Heart right ventricle (tissue), 16 donors: ENCODE measurements at regions not wholly inside any gene's neighbourhood (a gene's known extent, or its start where the extent isn't known, plus 50 kb on each side); places are given as distances from the start of the nearest gene placed in this dataset.
"Not testable (repeated sequence)": the region's sequence is repeated elsewhere in the genome, so short reads cannot be mapped to it uniquely, and the experiment has no call there.

Experiments
- ATAC-seq, 8 donors: fragments of 200-7000 bp; cut with Tn5 transposase; one replicate each; pipeline ENCODE4 v1.9.1; 2020; ENCODE audit warnings: mild to moderate bottlenecking in 8 of 8, moderate library complexity in 8 of 8, moderate number of reproducible peaks in 1 of 8
- DNase-seq, 2 donors: peaks; one replicate each; pipeline ENCODE4 v3.0.0-alpha.2; 2020
- H3K27ac ChIP-seq, 10 donors: fragments of 200-600 bp; sonication (generic) in 2 of 10; one replicate each; pipeline versions ENCODE4 v1.5.0 to v1.8.0; 2020 to 2022; ENCODE audit warnings: mild to moderate bottlenecking in 3 of 10
- H3K27me3 ChIP-seq, 7 donors: fragments of 200-600 bp; one replicate each; pipeline ENCODE4 v1.8.0; 2021 to 2022; ENCODE audit warnings: mild to moderate bottlenecking in 2 of 7
- H3K36me3 ChIP-seq, 9 donors: fragments of 200-600 bp; sonication (generic) in 1 of 9; one replicate each; pipeline versions ENCODE4 v1.5.0 to v1.8.0; 2020 to 2022; ENCODE audit warnings: mild to moderate bottlenecking in 2 of 9
- H3K4me1 ChIP-seq, 9 donors: fragments of 200-600 bp; sonication (generic) in 1 of 9; one replicate each; pipeline versions ENCODE4 v1.5.0 to v1.8.0; 2020 to 2022; ENCODE audit warnings: mild to moderate bottlenecking in 4 of 9
- H3K4me3 ChIP-seq, 10 donors: fragments of 200-600 bp; sonication (generic) in 2 of 10; one replicate each; pipeline versions ENCODE4 v1.5.0 to v1.8.0; 2020 to 2022; ENCODE audit warnings: mild to moderate bottlenecking in 7 of 10, moderate library complexity in 2 of 10
- H3K9me3 ChIP-seq, 11 donors: fragments of 200-600 bp in 10 of 11; sonication (generic) in 2 of 11; one replicate each; pipeline versions ENCODE4 v1.5.0 to v1.8.0; 2013 to 2022; ENCODE audit warnings: mild to moderate bottlenecking in 2 of 11, control low read depth in 1 of 11, moderate library complexity in 1 of 11
- CTCF ChIP-seq, 9 donors: fragments of 200-600 bp; sonication (generic) in 2 of 9; IDR thresholded peaks; one replicate each; pipeline versions ENCODE4 v1.5.0 to v1.8.0; 2021 to 2022; ENCODE audit warnings: antibody characterized with exemption in 9 of 9, mild to moderate bottlenecking in 5 of 9, moderate library complexity in 1 of 9
- WGBS, 2 donors: extraction: QIAGEN DNeasy Blood & Tissue Kit; methylation state at CpG; one replicate each; pipeline ENCODE4 v1.1.7; 2013; ENCODE audit warnings: inconsistent platforms in 1 of 2; 5-methylcytosine and 5-hydroxymethylcytosine counted together
- intact Hi-C, 10 donors: fragments of 100-400 bp; cut with DNase I; formaldehyde crosslinking; loops; one replicate each; pipeline versions ENCODE4 v1.11.1 to v1.14.2; 2022
- donor health status: Arrhythmogenic right ventricular cardiomyopathy.
- donor health status: ischemic (EF 13 %, LVEDD 7.1; RV severe dilation, severe dysfunction).
- donor health status: healthy with polysubstance abuse.
- donor health status: DM: no; HTN: yes; CAD: no.
- donor health status: DM: no; HTN: no; CAD: no.
- donor health status: ischemic (EF 25% LVEDD 6.9; RV normal size, moderate dysfunction).
- donor health status: ischemic (EF 25% LVEDD 5.7; RV mildly dilated, moderate dysfunction).
- donor health status: healthy.
- donor health status: DM: yes; HTN: yes; CAD: no.
- donor health status: Ischemic cardiomyopathy.
- donor health status: ischemic (EF 35%, LVEDD 5.7; RV mildly dilated, moderate dysfunction).
- donor health status: nonischemic (EF 11% LVEDD 7.7; RV severe dilation, severe dysfunction).
- donor health status: DM: yes; HTN: yes; CAD: no.
- donor health status: PGD.
- donor health status: ischemic (EF 29% LVEDD 5.4; RV normal size, mild dysfunction).
- donor health status: nonischemic (EF 23%, LVEDD 6.1; RV moderate dilation, normal function).

DNA sequence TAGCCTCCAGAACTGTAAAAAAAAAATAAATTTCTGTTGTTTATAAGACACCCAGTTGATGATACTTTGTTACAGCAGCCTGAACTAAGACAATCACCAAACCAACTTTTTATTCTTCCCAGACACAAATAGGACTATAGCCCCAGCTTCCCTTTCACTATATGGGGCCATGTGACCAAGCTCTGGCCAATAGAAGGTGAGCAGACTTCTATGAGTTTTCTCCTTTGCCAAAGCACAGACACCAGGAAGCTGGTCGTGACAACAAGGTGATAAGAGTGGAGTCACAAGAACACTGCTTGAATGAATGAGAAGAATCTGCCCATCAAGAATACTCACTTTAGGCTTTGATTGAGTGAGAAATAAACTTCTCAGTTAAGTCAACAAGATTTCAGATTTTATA, 217.7 kb downstream of the DEPDC1B start:
- Histone ChIP-seq H3K36me3 (no peaks in the 10 kb centered on the region), H3K9me3 (peaks cover 0 to 8% (median 0%) of the 10 kb centered on the region in 11 donors), H3K27me3 (no peaks in the 10 kb centered on the region), H3K27ac (no peak overlapping the region), H3K4me3 (no peak overlapping the region), H3K4me1 (no peaks in the 10 kb centered on the region)
- intact Hi-C loops = no loop called here
- ATAC-seq (no peak), DNase-seq (no peak)
- no peak for TF ChIP-seq CTCF (IDR thresholded peaks at IDR 0.05)
- WGBS, 2 donors = 27 to 34% methylated on average over 1 of the region's 1 CpG

DNA sequence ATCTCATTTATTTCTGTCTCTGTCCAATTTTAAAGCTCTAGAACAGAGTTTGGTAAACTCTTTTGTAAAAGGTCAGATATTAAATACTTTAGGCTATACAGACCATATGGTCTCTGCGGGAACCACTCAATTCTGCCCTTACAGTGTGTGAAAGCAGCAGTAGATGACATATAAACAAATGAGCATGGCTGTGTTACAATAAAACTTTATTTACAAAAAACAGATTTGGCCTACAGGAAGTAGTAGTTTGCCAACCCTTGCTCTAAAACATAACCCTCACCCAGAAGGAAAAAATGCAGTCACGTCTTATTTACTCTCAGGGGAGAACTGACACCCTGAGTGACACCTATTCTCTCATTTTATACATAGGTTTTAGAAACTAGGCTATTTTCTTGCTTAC, 220.4 kb downstream of the DEPDC1B start:
- Histone ChIP-seq H3K27me3 (no peaks in the 10 kb centered on the region), H3K4me1 (no peaks in the 10 kb centered on the region), H3K9me3 (peaks cover 0 to 8% (median 0%) of the 10 kb centered on the region in 11 donors), H3K36me3 (no peaks in the 10 kb centered on the region), H3K27ac (no peak overlapping the region), H3K4me3 (no peak overlapping the region)
- intact Hi-C loops = no loop called here
- no peak for TF ChIP-seq CTCF (IDR thresholded peaks at IDR 0.05)
- DNase-seq (no peak), ATAC-seq (no peak)
- 87 to 93% methylated on average over 2 of the region's 2 CpGs for WGBS, 2 donors

GRCh38 chr5:60477849-60478248, 222.1 kb downstream of the DEPDC1B start:
- ATAC-seq (no peak), DNase-seq (no peak)
- Histone ChIP-seq H3K27me3 (no peaks in the 10 kb centered on the region), H3K27ac (no peak overlapping the region), H3K9me3 (peaks cover 0 to 8% (median 0%) of the 10 kb centered on the region in 11 donors), H3K36me3 (no peaks in the 10 kb centered on the region), H3K4me3 (no peak overlapping the region), H3K4me1 (no peaks in the 10 kb centered on the region)
- intact Hi-C loops = no loop called here
- TF ChIP-seq CTCF (IDR thresholded peaks at IDR 0.05) = no peak

DNA sequence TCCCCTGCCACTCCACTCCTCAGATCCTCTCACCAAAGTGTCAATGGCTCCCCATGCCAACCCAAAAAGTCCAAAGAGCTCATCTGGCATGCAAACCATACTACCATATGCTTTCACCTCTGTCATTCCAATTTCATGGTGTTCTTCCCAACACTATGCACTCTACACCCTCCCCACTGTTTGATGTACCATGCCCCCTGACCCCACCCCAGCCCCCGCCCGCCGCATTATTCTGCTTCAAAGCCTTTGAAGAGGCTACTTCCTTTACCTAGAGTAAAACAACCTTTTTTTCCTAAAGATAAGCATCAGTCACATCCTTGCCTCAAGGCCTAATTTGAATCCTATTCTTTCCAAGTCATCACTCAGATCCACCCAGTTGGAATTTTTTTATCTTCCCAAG, 226.3 kb downstream of the DEPDC1B start:
- TF ChIP-seq CTCF (IDR thresholded peaks at IDR 0.05) = no peak

DNA sequence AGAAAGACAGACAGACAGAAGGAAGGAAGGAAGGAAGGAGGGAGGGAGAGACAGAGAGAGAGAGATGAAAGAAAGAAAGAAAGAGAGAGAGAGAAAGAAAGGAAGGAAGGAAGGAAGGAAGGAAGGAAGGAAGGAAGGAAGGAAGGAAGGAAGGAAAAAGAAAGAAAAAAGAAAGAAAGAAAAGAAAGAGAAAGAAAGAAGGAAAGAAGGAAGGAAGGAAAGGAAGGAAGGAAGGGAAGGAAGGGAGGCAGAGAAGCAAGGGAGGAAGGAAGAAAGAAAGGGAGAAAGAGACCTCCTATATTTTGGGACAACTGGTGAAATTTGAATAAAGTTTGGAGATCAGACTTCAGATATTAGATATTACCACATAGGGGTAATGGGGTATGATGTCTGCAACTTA, 226.9 kb downstream of the DEPDC1B start:
- H3K27ac ChIP-seq, DNase-seq, H3K27me3 ChIP-seq, H3K36me3 ChIP-seq, H3K4me1 ChIP-seq, H3K4me3 ChIP-seq, ATAC-seq, intact Hi-C loops: not testable (repeated sequence)
- peaks cover 0 to 20% (median 4%) of the 10 kb centered on the region in 11 donors for H3K9me3 ChIP-seq

More for the DNA sequence above, 226.3 kb downstream of the DEPDC1B start:
- no peak for ATAC-seq
- peaks cover 0 to 23% (median 4%) of the 10 kb centered on the region in 11 donors for H3K9me3 ChIP-seq
- no peaks in the 10 kb centered on the region for H3K4me1 ChIP-seq
- no peak overlapping the region for H3K4me3 ChIP-seq
- no peak overlapping the region for H3K27ac ChIP-seq
- intact Hi-C loops = no loop called here
- H3K27me3 ChIP-seq = no peaks in the 10 kb centered on the region
- DNase-seq = no peak
- H3K36me3 ChIP-seq = no peaks in the 10 kb centered on the region
- 79 to 89% methylated on average over 3 of the region's 3 CpGs for WGBS, 2 donors
